Uterus (tissue), 3 donors: ENCODE measurements at regions not wholly inside any gene's neighbourhood (a gene's known extent, or its start where the extent isn't known, plus 50 kb on each side); places are given as distances from the start of the nearest gene placed in this dataset.

Source experiments
- DNase-seq, 2 donors: peaks; one replicate each; pipeline ENCODE4 v3.0.0-alpha.2; 2019 to 2020
- H3K27ac ChIP-seq, 2 donors: fragments of 200-600 bp; sonication (generic); 1 replicate in 1 of 2; 2 replicates in 1 of 2; pipeline ENCODE4 v1.5.1; 2016 to 2018
- H3K27me3 ChIP-seq, 2 donors: fragments of 200-600 bp; sonication (generic); one replicate each; pipeline ENCODE4 v1.5.1; 2018 to 2019; ENCODE audit warnings: control low read depth in 1 of 2
- H3K36me3 ChIP-seq, 2 donors: fragments of 200-600 bp; sonication (generic); one replicate each; pipeline ENCODE4 v1.5.1; 2019; ENCODE audit warnings: control low read depth in 1 of 2
- H3K4me1 ChIP-seq, 2 donors: fragments of 200-600 bp; sonication (generic); one replicate each; pipeline ENCODE4 v1.5.1; 2018 to 2019; ENCODE audit warnings: control low read depth in 1 of 2
- H3K4me3 ChIP-seq, 2 donors: fragments of 200-600 bp; sonication (generic); 1 replicate in 1 of 2; 2 replicates in 1 of 2; pipeline ENCODE4 v1.5.1; 2018 to 2019; ENCODE audit warnings: mild to moderate bottlenecking in 1 of 2
- H3K9me3 ChIP-seq, 2 donors: fragments of 200-600 bp; sonication (generic); one replicate each; pipeline ENCODE4 v1.5.1; 2019; ENCODE audit warnings: control low read depth in 1 of 2
- CTCF ChIP-seq, 4 experiments: fragments of 200-600 bp in 2 of 4; fragments of 450-650 bp in 2 of 4; sonication (generic) in 2 of 4; IDR thresholded peaks; one replicate each; pipeline ENCODE4 v1.5.1; 2016 to 2019; ENCODE audit warnings: antibody characterized with exemption in 4 of 4, mild to moderate bottlenecking in 2 of 4, moderate library complexity in 1 of 4
- POLR2A ChIP-seq, 2 donors: fragments of 450-650 bp; IDR thresholded peaks; one replicate each; pipeline ENCODE4 v1.6.1; 2016; ENCODE audit warnings: antibody characterized with exemption in 2 of 2, mild to moderate bottlenecking in 1 of 2, moderate library complexity in 1 of 2
- intact Hi-C: fragments of 100-400 bp; cut with DNase I; formaldehyde crosslinking; loops from one replicate; pipeline ENCODE4 v1.15.1; 2023; ENCODE audit warnings: low total_unique reads
- donor health status: DM: yes; HTN: yes; CAD: no.

GRCh38 chr7:3106361-3106826 is 62.7 kb upstream of the CARD11 start:
- H3K9me3 ChIP-seq: no peaks in the 10 kb centered on the region
- no peak overlapping the region for H3K4me3 ChIP-seq
- H3K36me3 ChIP-seq: no peaks in the 10 kb centered on the region
- H3K27ac ChIP-seq: no peak overlapping the region
- DNase-seq: no peak
- intact Hi-C loops: no loop called here
- no peaks in the 10 kb centered on the region for H3K27me3 ChIP-seq
- TF ChIP-seq CTCF (IDR thresholded peaks at IDR 0.05): no peak
- H3K4me1 ChIP-seq: no peaks in the 10 kb centered on the region

- no peaks in the 10 kb centered on the region for H3K4me1 ChIP-seq
- H3K9me3 ChIP-seq: no peaks in the 10 kb centered on the region
- intact Hi-C loops: no loop called here
- no peak for TF ChIP-seq CTCF (IDR thresholded peaks at IDR 0.05)
- H3K27ac ChIP-seq: no peak overlapping the region
- no peaks in the 10 kb centered on the region for H3K36me3 ChIP-seq
- H3K4me3 ChIP-seq: no peak overlapping the region
- DNase-seq: no peak
- H3K27me3 ChIP-seq: no peaks in the 10 kb centered on the region
Measured at GRCh38 chr7:3107228-3107763, 63.6 kb upstream of the CARD11 start.

- TF ChIP-seq POLR2A (IDR thresholded peaks at IDR 0.05) (no peak), CTCF (IDR thresholded peaks at IDR 0.05) (no peak)
- no peaks in the 10 kb centered on the region for H3K36me3 ChIP-seq
- intact Hi-C loops: no loop called here
- H3K4me1 ChIP-seq: no peaks in the 10 kb centered on the region
- H3K27ac ChIP-seq: no peak overlapping the region
- H3K9me3 ChIP-seq: no peaks in the 10 kb centered on the region
- DNase-seq: no peak
- H3K27me3 ChIP-seq: no peaks in the 10 kb centered on the region
- no peak overlapping the region for H3K4me3 ChIP-seq
Measured at GRCh38 chr7:3107889-3108570, 64.4 kb upstream of the CARD11 start.

GRCh38 chr7:3109311-3109915 is 65.7 kb upstream of the CARD11 start:
- intact Hi-C loops: no loop called here
- Histone ChIP-seq H3K27me3 (no peaks in the 10 kb centered on the region), H3K27ac (no peak overlapping the region), H3K4me3 (no peak overlapping the region), H3K36me3 (no peaks in the 10 kb centered on the region), H3K9me3 (no peaks in the 10 kb centered on the region), H3K4me1 (no peaks in the 10 kb centered on the region)
- no peak for TF ChIP-seq CTCF (IDR thresholded peaks at IDR 0.05)
- no peak for TF ChIP-seq POLR2A (IDR thresholded peaks at IDR 0.05)
- no peak for DNase-seq

- intact Hi-C loops: no loop called here
- no peaks in the 10 kb centered on the region for H3K27me3 ChIP-seq
Measured at GRCh38 chr7:3112479-3113134, 68.9 kb upstream of the CARD11 start.

More at GRCh38 chr7:3112479-3113134, 68.9 kb upstream of the CARD11 start:
- no peak overlapping the region for H3K4me3 ChIP-seq
- H3K36me3 ChIP-seq: no peaks in the 10 kb centered on the region
- TF ChIP-seq CTCF (IDR thresholded peaks at IDR 0.05): no peak
- no peak for TF ChIP-seq POLR2A (IDR thresholded peaks at IDR 0.05)
- H3K4me1 ChIP-seq: no peaks in the 10 kb centered on the region
- no peak overlapping the region for H3K27ac ChIP-seq
- H3K9me3 ChIP-seq: no peaks in the 10 kb centered on the region
- no peak for DNase-seq
